Fibroblast of skin of left biceps (primary cell): ENCODE measurements at regions not wholly inside any gene's neighbourhood (a gene's known extent, or its start where the extent isn't known, plus 50 kb on each side); places are given as distances from the start of the nearest gene placed in this dataset.

Source experiments
- DNase-seq, 2 experiments: peaks; one replicate each; pipeline ENCODE4 v3.0.0-alpha.2; 2013; ENCODE audit warnings: low read depth in 2 of 2

GRCh38 chr2:22701561-22702160, 683.3 kb upstream of the KLHL29 start:
- DNase-seq: no peak

DNA sequence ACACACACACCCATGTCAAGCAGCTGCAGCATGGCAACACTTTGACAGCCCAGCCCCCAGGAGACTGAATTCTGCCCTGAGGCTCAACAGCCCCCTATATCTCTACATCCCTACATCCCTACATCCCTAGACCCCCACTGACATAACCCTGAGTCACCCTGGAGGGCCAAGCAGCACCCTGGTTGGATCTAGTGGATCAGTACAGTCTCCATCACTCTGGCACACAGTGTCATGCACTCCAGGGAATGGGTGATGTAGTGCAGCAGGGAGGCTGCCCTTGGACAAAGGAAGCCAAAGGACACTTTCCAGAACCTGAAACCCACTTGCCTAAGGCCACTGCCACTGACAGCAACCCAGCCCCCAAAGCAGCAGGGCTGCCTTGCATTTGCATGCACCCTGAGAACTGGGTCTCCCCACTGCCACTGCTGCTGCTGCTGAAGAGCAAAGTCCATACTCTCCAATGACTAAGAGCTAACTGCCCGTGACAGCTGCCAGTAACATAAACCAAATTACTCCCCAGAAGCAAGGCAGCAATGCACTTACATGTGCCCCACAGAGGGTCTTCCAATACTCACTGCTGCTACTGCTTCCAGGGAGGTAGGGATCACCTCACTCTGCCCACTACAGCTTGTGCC, 681.6 kb upstream of the KLHL29 start:
- DNase-seq: no peak

GRCh38 chr2:22719396-22719795, 665.6 kb upstream of the KLHL29 start:
- DNase-seq: no peak

- DNase-seq: no peak
Observed at GRCh38 chr2:22729466-22729865, 655.5 kb upstream of the KLHL29 start.

- DNase-seq: no peak
Observed at GRCh38 chr2:22734373-22735045, 650.5 kb upstream of the KLHL29 start.

GRCh38 chr2:22737144-22737543, 647.8 kb upstream of the KLHL29 start:
- DNase-seq: no peak

DNA sequence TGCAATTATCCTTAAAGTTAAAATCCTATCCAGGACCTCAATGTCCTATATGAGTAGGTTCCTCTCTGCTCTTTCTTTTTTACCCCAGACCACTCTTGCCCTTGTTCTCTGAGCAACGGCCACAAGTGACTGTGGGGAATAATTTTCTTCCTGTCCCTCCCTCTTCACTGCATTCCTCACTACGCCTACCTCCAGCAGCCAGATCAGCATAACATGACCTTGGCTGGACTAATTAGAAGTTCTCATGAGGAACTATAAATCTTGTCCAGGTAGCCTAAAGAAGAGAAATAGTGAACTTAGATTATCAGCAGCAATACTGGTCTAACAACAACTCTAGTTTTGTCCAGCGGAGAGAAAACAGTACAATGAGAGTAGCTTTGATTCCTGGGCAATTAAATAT, 643.8 kb upstream of the KLHL29 start:
- DNase-seq: no peak

DNA sequence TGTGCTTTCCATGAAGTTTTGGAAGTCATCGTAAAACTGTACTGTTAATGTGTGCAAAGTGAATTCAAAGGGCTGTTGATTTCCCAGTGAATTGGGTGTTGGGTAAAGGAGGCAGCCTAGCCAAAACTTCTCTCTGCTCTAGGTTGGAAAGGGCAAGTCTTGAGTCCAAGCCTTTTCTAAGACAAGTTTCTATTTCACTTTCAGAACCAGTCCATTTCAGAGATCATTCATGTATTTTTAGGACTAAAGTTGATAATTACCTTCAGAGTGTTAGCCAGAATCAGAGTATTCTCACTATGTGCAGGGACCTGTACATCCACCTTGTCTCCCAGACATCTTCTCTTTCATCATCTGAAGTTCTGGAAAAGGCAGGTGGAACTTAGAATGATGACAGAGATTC, 636.1 kb upstream of the KLHL29 start:
- DNase-seq: no peak

- no peak for DNase-seq
Observed at GRCh38 chr2:22753476-22753875, 631.5 kb upstream of the KLHL29 start.

GRCh38 chr2:22756276-22757043, 628.5 kb upstream of the KLHL29 start:
- no peak for DNase-seq

GRCh38 chr2:22769497-22769896, 615.5 kb upstream of the KLHL29 start:
- no peak for DNase-seq

DNA sequence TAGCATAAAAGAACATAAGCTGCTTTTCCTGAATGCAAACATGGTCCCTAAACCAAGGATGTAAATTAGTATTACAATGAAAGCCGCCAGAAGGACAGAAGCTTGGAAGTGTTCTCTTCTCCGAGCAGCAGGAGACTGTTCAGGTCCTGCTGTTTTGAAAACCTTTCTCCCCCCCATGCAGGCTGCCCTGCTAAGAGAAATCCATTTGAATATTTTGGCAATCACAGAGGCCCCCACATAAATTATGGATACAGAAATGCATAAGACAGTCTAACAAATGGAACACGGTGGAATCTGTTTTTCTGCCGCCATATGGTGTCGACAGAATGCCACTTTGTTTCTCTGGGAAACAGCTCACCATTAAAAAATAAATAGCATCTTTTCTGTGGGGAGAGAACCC, 600.4 kb upstream of the KLHL29 start:
- no peak for DNase-seq

GRCh38 chr2:22786817-22787216, 598.2 kb upstream of the KLHL29 start:
- DNase-seq: no peak

GRCh38 chr2:22787745-22788144, 597.2 kb upstream of the KLHL29 start:
- DNase-seq: no peak

DNA sequence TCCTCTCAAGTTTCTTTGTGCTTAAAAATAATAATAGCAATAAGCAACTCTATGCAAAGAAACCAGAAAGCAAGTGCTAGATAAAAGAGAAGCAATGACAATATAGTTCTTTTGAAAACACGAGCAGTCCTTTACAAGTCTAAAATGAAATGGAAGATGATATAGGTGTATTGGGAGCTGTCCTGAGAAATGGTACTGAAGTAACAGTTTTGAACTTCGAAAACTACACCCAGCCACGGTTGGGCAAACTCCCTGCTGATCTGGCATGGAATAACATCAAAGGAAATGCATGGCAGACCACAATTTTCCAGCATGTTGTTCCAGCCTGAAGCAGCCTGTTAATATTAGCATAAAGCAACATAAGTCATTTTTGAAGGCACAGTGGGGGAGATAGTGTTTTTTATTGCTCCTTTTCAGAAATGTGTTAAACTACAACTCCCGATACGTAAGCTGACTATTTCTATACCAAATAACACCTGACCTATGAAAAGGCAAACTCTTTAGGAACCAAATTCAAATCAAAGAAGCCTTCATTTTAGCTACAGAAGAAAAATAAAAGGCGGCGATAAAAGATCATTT, 596.1 kb upstream of the KLHL29 start:
- DNase-seq: no peak

DNA sequence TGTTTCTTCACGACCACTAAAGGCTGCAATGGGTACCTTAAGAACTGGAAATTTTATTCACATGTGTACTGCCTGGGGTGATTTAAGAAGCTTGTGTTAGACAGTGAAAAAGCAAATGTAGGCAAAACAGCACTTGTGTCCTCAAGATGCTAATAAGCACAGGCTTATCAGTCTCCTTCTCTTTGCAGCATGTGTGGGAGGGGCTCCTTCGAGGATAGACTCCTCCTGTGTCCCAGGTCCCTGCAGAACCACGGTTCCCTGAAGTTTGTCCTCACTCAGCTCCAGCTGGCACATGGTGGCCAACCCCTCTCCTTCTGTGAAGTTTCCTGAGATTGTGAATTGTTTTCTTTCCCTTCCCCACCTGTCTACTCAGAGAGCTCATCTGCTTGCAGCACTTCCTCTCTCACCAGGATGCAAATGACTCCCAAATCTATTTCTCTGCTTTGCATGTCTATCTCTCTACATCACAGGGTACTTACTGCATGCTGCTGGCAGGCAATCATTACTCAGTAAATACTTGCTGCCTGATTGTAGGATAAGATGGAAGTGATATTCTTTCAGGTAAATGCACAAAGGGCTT, 589.6 kb upstream of the KLHL29 start:
- no peak for DNase-seq

- DNase-seq: no peak
Observed at GRCh38 chr2:22798386-22798785, 586.6 kb upstream of the KLHL29 start.

DNA sequence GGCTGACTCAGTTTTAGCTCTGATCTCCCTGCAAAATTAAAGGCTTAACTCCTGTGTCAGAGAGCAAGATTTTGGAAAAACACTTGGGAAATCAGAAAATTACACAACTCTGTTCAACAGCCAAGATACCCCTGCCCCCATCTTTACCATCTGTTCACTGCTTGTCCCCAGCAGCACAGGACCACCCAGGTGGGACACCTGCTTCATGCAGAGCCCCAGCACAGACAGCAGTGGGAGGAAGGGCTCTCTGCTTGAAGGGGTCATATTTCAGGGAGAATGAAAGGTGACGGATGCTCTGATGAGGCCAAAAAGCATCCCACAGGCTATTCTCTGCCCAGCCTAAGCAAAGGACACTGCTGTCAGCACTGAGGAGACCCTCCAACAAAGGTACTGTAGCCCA, 584.6 kb upstream of the KLHL29 start:
- no peak for DNase-seq

- DNase-seq: no peak
Observed at GRCh38 chr2:22801071-22801470, 583.9 kb upstream of the KLHL29 start.

DNA sequence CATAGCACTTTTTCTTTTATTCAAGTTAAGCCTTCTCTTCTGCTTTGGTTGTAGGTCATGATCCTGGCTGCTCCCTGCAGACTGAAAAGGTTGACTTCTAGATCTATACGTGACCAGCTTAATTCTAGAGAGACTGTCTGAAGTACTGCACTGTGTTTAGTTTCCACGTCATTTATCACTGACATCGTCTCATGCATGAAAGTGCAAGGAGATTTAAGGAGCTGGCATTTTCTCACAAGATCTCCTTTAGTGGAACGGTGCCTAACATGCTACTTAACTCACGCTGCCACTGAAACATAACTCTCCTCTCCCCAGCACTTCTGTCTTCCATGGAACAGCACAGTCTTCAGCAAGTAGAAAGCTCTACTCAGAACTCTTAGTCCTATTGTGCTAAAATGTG, 583.0 kb upstream of the KLHL29 start:
- DNase-seq: no peak

- no peak for DNase-seq
Observed at GRCh38 chr2:22807872-22808271, 577.1 kb upstream of the KLHL29 start.

DNA sequence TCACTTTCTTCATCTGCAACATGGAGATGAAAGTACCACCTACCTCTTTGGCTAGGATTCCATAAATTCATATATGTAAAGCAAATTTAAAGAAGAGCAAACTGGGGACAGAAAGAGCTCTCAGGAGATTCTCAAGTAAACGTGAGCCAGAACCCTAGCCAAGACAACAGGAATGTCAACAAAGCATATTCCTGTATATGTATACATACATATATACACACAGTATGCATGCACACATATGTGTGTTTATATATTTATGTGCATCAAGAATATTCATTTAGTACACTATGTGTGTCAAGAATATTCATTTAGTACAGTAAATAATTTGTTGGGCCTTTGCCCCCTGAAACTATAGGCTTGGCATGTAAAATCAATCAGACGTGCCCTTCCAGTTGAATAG, 574.4 kb upstream of the KLHL29 start:
- no peak for DNase-seq
